Osteocyte (in vitro differentiated cells): ENCODE measurements at regions not wholly inside any gene's neighbourhood (a gene's known extent, or its start where the extent isn't known, plus 50 kb on each side); places are given as distances from the start of the nearest gene placed in this dataset.

Experiments used
- DNase-seq: peaks from one replicate; pipeline ENCODE4 v3.0.0; 2021; ENCODE audit warnings: mixed read lengths; ENCODE audit not compliant: unreplicated experiment; ENCODE audit errors: extremely low spot score
- H3K27ac Mint-ChIP-seq: one replicate; pipeline ENCODE4 v1.8.0; 2021; ENCODE audit warnings: mild to moderate bottlenecking, mixed read lengths; ENCODE audit not compliant: unreplicated experiment
- H3K27me3 Mint-ChIP-seq: one replicate; pipeline ENCODE4 v1.8.0; 2021; ENCODE audit warnings: mixed read lengths; ENCODE audit not compliant: unreplicated experiment
- H3K36me3 Mint-ChIP-seq: one replicate; pipeline ENCODE4 v1.8.0; 2021; ENCODE audit warnings: mixed read lengths; ENCODE audit not compliant: unreplicated experiment
- H3K4me1 Mint-ChIP-seq: one replicate; pipeline ENCODE4 v1.8.0; 2021; ENCODE audit warnings: mixed read lengths; ENCODE audit not compliant: unreplicated experiment
- H3K4me3 Mint-ChIP-seq: one replicate; pipeline ENCODE4 v1.8.0; 2021; ENCODE audit warnings: mild to moderate bottlenecking, moderate library complexity, mixed read lengths; ENCODE audit not compliant: unreplicated experiment
- H3K9me3 Mint-ChIP-seq: one replicate; pipeline ENCODE4 v1.8.0; 2021; ENCODE audit warnings: mixed read lengths; ENCODE audit not compliant: unreplicated experiment
- TF ChIP-seq, protein P1 (sequence below): fragments of 200-600 bp; sonication (generic); IDR thresholded peaks from 2 replicates; pipeline ENCODE4 v1.5.0; 2021; ENCODE audit warnings: antibody characterized with exemption, mild to moderate bottlenecking, moderate library complexity

- Mint-ChIP-seq H3K9me3 (no peaks in the 10 kb centered on the region), H3K36me3 (no peaks in the 10 kb centered on the region), H3K4me3 (no peak overlapping the region), H3K27me3 (no peaks in the 10 kb centered on the region), H3K27ac (no peak overlapping the region), H3K4me1 (peaks cover 35% of the 10 kb centered on the region)
- DNase-seq = no peak
- TF ChIP-seq, protein P1, sequence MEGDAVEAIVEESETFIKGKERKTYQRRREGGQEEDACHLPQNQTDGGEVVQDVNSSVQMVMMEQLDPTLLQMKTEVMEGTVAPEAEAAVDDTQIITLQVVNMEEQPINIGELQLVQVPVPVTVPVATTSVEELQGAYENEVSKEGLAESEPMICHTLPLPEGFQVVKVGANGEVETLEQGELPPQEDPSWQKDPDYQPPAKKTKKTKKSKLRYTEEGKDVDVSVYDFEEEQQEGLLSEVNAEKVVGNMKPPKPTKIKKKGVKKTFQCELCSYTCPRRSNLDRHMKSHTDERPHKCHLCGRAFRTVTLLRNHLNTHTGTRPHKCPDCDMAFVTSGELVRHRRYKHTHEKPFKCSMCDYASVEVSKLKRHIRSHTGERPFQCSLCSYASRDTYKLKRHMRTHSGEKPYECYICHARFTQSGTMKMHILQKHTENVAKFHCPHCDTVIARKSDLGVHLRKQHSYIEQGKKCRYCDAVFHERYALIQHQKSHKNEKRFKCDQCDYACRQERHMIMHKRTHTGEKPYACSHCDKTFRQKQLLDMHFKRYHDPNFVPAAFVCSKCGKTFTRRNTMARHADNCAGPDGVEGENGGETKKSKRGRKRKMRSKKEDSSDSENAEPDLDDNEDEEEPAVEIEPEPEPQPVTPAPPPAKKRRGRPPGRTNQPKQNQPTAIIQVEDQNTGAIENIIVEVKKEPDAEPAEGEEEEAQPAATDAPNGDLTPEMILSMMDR = no peak
These were observed 279.8 kb upstream of the FZD8 start for GRCh38 chr10:35921866-35922350.

DNA sequence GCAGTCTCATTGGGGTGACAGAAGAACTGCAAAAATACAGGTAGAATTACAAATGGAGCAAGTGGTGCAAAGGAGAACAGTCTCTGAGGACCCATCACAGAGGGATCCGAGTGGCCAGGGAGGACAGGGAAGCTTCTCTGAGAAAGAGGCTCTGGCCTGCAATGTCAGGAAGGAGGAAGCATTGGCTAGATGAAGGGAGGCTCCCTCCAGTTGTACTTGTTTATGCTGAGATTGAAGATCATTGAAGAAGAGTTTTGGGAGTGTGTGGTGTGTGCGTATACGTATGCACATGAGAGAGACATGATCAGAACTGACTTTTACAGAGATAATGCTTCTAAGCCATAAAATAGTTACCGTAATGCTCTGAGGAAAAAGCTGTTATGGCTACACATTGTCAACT is 274.7 kb upstream of the FZD8 start:
- TF ChIP-seq, protein P1 = peak; percentile 28
- DNase-seq = no peak
- no peaks in the 10 kb centered on the region for H3K36me3 Mint-ChIP-seq

GRCh38 chr10:35913628-35914027 is 271.5 kb upstream of the FZD8 start:
- no peaks in the 10 kb centered on the region for H3K27me3 Mint-ChIP-seq
- H3K9me3 Mint-ChIP-seq = no peaks in the 10 kb centered on the region
- DNase-seq = no peak
- no peak overlapping the region for H3K4me3 Mint-ChIP-seq
- peaks cover 34% of the 10 kb centered on the region for H3K4me1 Mint-ChIP-seq
- TF ChIP-seq, protein P1 = no peak
- H3K36me3 Mint-ChIP-seq = no peaks in the 10 kb centered on the region
- no peak overlapping the region for H3K27ac Mint-ChIP-seq

More for the DNA sequence above, 274.7 kb upstream of the FZD8 start:
- H3K27ac Mint-ChIP-seq = no peak overlapping the region
- no peak overlapping the region for H3K4me3 Mint-ChIP-seq
- H3K4me1 Mint-ChIP-seq = peaks cover 18% of the 10 kb centered on the region
- H3K9me3 Mint-ChIP-seq = no peaks in the 10 kb centered on the region
- no peaks in the 10 kb centered on the region for H3K27me3 Mint-ChIP-seq

DNA sequence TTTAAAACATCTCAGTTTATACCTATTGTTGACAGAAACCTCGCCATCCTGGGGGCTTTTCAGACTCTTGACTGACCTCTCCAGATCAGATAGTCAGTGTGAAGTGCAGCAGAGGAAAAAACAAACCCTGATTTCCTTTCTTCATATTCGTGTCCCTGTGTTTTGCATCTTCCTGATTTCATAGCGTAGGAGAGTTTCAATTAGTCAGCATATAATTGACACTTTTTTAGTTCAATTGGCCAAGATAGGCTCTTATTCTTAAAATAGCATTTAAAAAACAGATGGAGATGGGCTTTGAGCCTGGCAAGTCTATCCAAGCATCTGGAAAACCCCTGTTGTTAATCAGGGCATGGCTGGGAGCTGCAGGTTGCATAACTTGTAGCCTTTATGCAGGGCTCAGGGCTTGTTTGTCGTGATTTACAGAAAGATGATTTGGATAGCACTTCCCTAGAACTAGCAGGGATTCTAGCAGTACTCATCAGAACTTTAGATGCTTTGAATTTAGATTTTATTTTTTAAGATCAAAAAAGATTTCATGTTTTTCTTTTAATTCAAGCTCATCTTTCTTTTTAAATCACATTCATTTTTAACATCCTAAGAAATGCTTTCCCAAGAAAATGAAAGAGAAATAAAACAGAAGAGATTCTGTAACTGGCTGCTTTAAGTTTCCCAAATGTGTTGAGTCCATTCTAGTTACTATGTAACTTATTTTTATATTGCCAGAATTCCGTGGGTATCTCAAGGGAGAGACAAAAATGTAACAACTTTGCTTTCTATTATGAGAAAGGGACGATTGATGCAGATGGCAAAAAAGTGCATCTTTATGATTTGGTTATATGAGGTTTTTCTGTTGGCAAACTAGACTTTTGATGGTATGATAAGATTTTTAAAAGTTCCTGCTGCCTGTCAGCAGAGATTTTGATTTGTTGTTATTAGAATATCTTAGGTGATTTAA is 270.8 kb upstream of the FZD8 start:
- Mint-ChIP-seq H3K9me3 (no peaks in the 10 kb centered on the region), H3K27me3 (no peaks in the 10 kb centered on the region), H3K4me3 (no peak overlapping the region), H3K36me3 (no peaks in the 10 kb centered on the region), H3K4me1 (peaks cover 39% of the 10 kb centered on the region), H3K27ac (no peak overlapping the region)
- DNase-seq = no peak
- TF ChIP-seq, protein P1 = no peak

DNA sequence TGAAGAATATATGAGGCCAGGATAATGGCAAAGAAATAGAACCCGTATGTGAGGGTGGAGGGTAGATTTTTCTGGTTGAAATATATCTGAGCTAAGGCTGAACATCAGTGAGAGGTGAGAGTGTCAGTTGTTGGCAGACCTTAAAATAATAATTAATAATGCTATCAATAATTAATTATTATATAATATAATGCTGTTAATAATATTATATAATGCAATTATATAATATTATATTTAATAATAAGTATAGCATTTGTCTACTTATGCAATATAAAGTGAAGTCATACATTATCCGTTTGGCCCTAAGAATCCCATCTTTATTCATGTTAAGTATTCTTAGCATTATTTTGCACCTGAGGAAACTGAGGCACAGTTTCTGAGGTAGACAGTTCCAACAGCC is 269.9 kb upstream of the FZD8 start:
- peaks cover 39% of the 10 kb centered on the region for H3K4me1 Mint-ChIP-seq
- no peaks in the 10 kb centered on the region for H3K36me3 Mint-ChIP-seq
- no peak overlapping the region for H3K27ac Mint-ChIP-seq
- DNase-seq = no peak
- no peak overlapping the region for H3K4me3 Mint-ChIP-seq
- H3K27me3 Mint-ChIP-seq = no peaks in the 10 kb centered on the region
- TF ChIP-seq, protein P1 = no peak
- H3K9me3 Mint-ChIP-seq = no peaks in the 10 kb centered on the region
